H9 (cell line): ENCODE measurements at regions not wholly inside any gene's neighbourhood (a gene's known extent, or its start where the extent isn't known, plus 50 kb on each side); places are given as distances from the start of the nearest gene placed in this dataset.

ENCODE experiments used
- DNase-seq: peaks from one replicate; pipeline ENCODE4 v3.0.0-alpha.2; 2017
- H2AFZ ChIP-seq: one replicate; pipeline ENCODE4 v1.6.1; 2013; ENCODE audit warnings: mild to moderate bottlenecking, low read length, control low read depth, moderate library complexity
- H2AK5ac ChIP-seq: 2 replicates; pipeline ENCODE4 v1.6.1; 2013; ENCODE audit warnings: low read length, control low read depth, mixed read lengths; ENCODE audit not compliant: insufficient read length
- H2BK120ac ChIP-seq: one replicate; pipeline ENCODE4 v1.6.1; 2013; ENCODE audit warnings: low read depth, mild to moderate bottlenecking, low read length, control low read depth, inconsistent platforms; ENCODE audit not compliant: poor library complexity, severe bottlenecking
- H2BK12ac ChIP-seq: 2 replicates; pipeline ENCODE4 v1.6.1; 2013; ENCODE audit warnings: low read length, control low read depth, mixed read lengths, low read depth; ENCODE audit not compliant: insufficient read length
- H2BK15ac ChIP-seq: 2 replicates; pipeline ENCODE4 v1.6.1; 2013; ENCODE audit warnings: low read depth, low read length, control low read depth
- H2BK20ac ChIP-seq: one replicate; pipeline ENCODE4 v1.6.1; 2013; ENCODE audit warnings: low read depth, mild to moderate bottlenecking, low read length, control low read depth, inconsistent platforms; ENCODE audit not compliant: poor library complexity, severe bottlenecking
- H2BK5ac ChIP-seq: 2 replicates; pipeline ENCODE4 v1.6.1; 2013; ENCODE audit warnings: low read length, control low read depth, mixed read lengths; ENCODE audit not compliant: insufficient read length
- H3K14ac ChIP-seq: 2 replicates; pipeline ENCODE4 v1.6.1; 2013; ENCODE audit warnings: low read length, control low read depth; ENCODE audit not compliant: insufficient read depth
- H3K18ac ChIP-seq: 2 replicates; pipeline ENCODE4 v1.6.1; 2013; ENCODE audit warnings: low read depth, mild to moderate bottlenecking, mixed read lengths, low read length, control low read depth; ENCODE audit not compliant: insufficient read length
- H3K23ac ChIP-seq: 2 replicates; pipeline ENCODE4 v1.6.1; 2013; ENCODE audit warnings: low read length, control low read depth, mixed read lengths, low read depth; ENCODE audit not compliant: insufficient read length
- H3K23me2 ChIP-seq: 2 replicates; pipeline ENCODE4 v1.6.1; 2013; ENCODE audit warnings: low read depth, mild to moderate bottlenecking, mixed read lengths, low read length, control low read depth; ENCODE audit not compliant: insufficient read length, poor library complexity, severe bottlenecking
- H3K27ac ChIP-seq: 2 replicates; pipeline ENCODE4 v1.5.1; 2013; ENCODE audit warnings: low read length, control low read depth, mixed read lengths, low read depth; ENCODE audit not compliant: insufficient read length
- H3K27me3 ChIP-seq: 2 replicates; pipeline ENCODE4 v1.6.1; 2013; ENCODE audit warnings: low read length, control low read depth, inconsistent platforms; ENCODE audit not compliant: insufficient read depth
- H3K4ac ChIP-seq: 2 replicates; pipeline ENCODE4 v1.6.1; 2013; ENCODE audit warnings: low read depth, mild to moderate bottlenecking, control low read depth, inconsistent platforms, low read length, moderate library complexity
- H3K4me1 ChIP-seq: 2 replicates; pipeline ENCODE4 v1.6.1; 2013; ENCODE audit warnings: low read length, control low read depth, inconsistent platforms; ENCODE audit not compliant: insufficient read depth
- H3K4me2 ChIP-seq: 2 replicates; pipeline ENCODE4 v1.6.1; 2013; ENCODE audit warnings: low read length, control low read depth, mixed read lengths; ENCODE audit not compliant: insufficient read length, insufficient read depth
- H3K56ac ChIP-seq: 2 replicates; pipeline ENCODE4 v1.6.1; 2013; ENCODE audit warnings: low read depth, mild to moderate bottlenecking, mixed read lengths, low read length, control low read depth; ENCODE audit not compliant: insufficient read length
- H3K79me1 ChIP-seq: 2 replicates; pipeline ENCODE4 v1.6.1; 2013; ENCODE audit warnings: low read depth, mild to moderate bottlenecking, moderate library complexity, low read length, control low read depth, inconsistent platforms; ENCODE audit not compliant: insufficient read depth, poor library complexity, severe bottlenecking
- H3K79me2 ChIP-seq: 2 replicates; pipeline ENCODE4 v1.6.1; 2013; ENCODE audit warnings: low read length, control low read depth, inconsistent platforms; ENCODE audit not compliant: insufficient read depth
- H3K9ac ChIP-seq: 2 replicates; pipeline ENCODE4 v1.6.1; 2013; ENCODE audit warnings: low read length, control low read depth, mixed read lengths; ENCODE audit not compliant: insufficient read length; ENCODE audit errors: extremely low read depth
- H3K9me3 ChIP-seq: one replicate; pipeline ENCODE4 v1.6.1; 2013; ENCODE audit warnings: low read depth, low read length, inconsistent platforms; ENCODE audit not compliant: control insufficient read depth
- H3T11ph ChIP-seq: one replicate; pipeline ENCODE4 v1.6.1; 2013; ENCODE audit warnings: mild to moderate bottlenecking, low read length, control low read depth, inconsistent platforms
- H4K20me1 ChIP-seq: one replicate; pipeline ENCODE4 v1.6.1; 2013; ENCODE audit not compliant: control insufficient read depth, insufficient read length, insufficient read depth
- H4K5ac ChIP-seq: 2 replicates; pipeline ENCODE4 v1.6.1; 2013; ENCODE audit warnings: low read depth, mild to moderate bottlenecking, mixed read lengths, low read length, control low read depth; ENCODE audit not compliant: insufficient read length
- H4K8ac ChIP-seq: replicated peaks from 2 replicates; pipeline ENCODE4 v1.6.1; 2013; ENCODE audit warnings: low read length, control low read depth, mixed read lengths, low read depth; ENCODE audit not compliant: insufficient read length
- H4K91ac ChIP-seq: 2 replicates; pipeline ENCODE4 v1.6.1; 2013; ENCODE audit warnings: low read depth, mild to moderate bottlenecking, moderate library complexity, mixed read lengths, low read length, control low read depth; ENCODE audit not compliant: insufficient read length
- H3K27ac Mint-ChIP-seq, 3 experiments: 2 replicates in 2 of 3; 3 replicates in 1 of 3; pipeline ENCODE4 v1.8.0; 2020 to 2021; ENCODE audit warnings: mixed read lengths in 3 of 3, mild to moderate bottlenecking in 1 of 3, moderate library complexity in 1 of 3
- H3K27me3 Mint-ChIP-seq: 2 replicates; pipeline ENCODE4 v1.8.0; 2021; ENCODE audit warnings: low read depth, mild to moderate bottlenecking, moderate library complexity, mixed read lengths
- H3K36me3 Mint-ChIP-seq, 3 experiments: 2 replicates in 2 of 3; 3 replicates in 1 of 3; pipeline ENCODE4 v1.8.0; 2020 to 2021; ENCODE audit warnings: low read depth in 3 of 3, mixed read lengths in 3 of 3; ENCODE audit not compliant: insufficient read depth in 1 of 3
- H3K4me1 Mint-ChIP-seq, 2 experiments: 2 replicates each; pipeline ENCODE4 v1.8.0; 2020; ENCODE audit warnings: mixed read lengths in 2 of 2
- H3K4me3 Mint-ChIP-seq, 2 experiments: 2 replicates in 1 of 2; 3 replicates in 1 of 2; pipeline ENCODE4 v1.8.0; 2020 to 2021; ENCODE audit warnings: mild to moderate bottlenecking in 2 of 2, mixed read lengths in 2 of 2, moderate library complexity in 1 of 2
- H3K9me3 Mint-ChIP-seq, 2 experiments: 2 replicates in 1 of 2; 3 replicates in 1 of 2; pipeline ENCODE4 v1.8.0; 2020; ENCODE audit warnings: mild to moderate bottlenecking in 2 of 2, mixed read lengths in 2 of 2, moderate library complexity in 1 of 2
- CTCF ChIP-seq: fragments of 200-600 bp; sonication (generic); conservative IDR thresholded peaks from 3 replicates; pipeline ENCODE4 v1.8.0; 2021; ENCODE audit warnings: antibody characterized with exemption, mild to moderate bottlenecking
- WGBS: extraction: QIAGEN DNeasy Blood & Tissue Kit; methylation state at CpG from one replicate; pipeline ENCODE4 v1.1.7; 2013; ENCODE audit warnings: missing lambda C conversion rate, low lambda C conversion rate, mixed read lengths; ENCODE audit not compliant: insufficient read length; ENCODE audit errors: extremely low coverage; 5-methylcytosine and 5-hydroxymethylcytosine counted together

GRCh38 chr1:178607718-178608408 is 95.0 kb downstream of the TEX35 start:
- Histone ChIP-seq H3K23ac (no peak overlapping the region), H2BK120ac (no peak overlapping the region), H2BK12ac (no peak overlapping the region), H2BK5ac (no peak overlapping the region), H3K27ac (no peak overlapping the region), H3K79me1 (no peaks in the 10 kb centered on the region), H3K9ac (no peak overlapping the region), H3K4me2 (no peak overlapping the region), H2BK20ac (no peak overlapping the region), H4K5ac (no peak overlapping the region), H3K56ac (no peak overlapping the region), H4K20me1 (no peaks in the 10 kb centered on the region), H3K14ac (no peak overlapping the region), H3K4me1 (no peaks in the 10 kb centered on the region; the same call in 1 of the 2 replicates), H2BK15ac (no peak overlapping the region), H3K4ac (no peak overlapping the region), H2AFZ (no peak overlapping the region), H3K27me3 (no peaks in the 10 kb centered on the region), H3K23me2 (no peaks in the 10 kb centered on the region), H4K8ac (no peak overlapping the region), H3T11ph (no peak overlapping the region), H2AK5ac (no peak overlapping the region), H3K9me3 (no peaks in the 10 kb centered on the region), H3K79me2 (no peaks in the 10 kb centered on the region), H4K91ac (no peak overlapping the region), H3K18ac (no peak overlapping the region)
- H3K27me3 Mint-ChIP-seq = no peaks in the 10 kb centered on the region; the same call in 1 of the 2 replicates
- H3K36me3 Mint-ChIP-seq = no peaks in the 10 kb centered on the region
- TF ChIP-seq CTCF = no peak
- no peak for DNase-seq
- no peak overlapping the region for H3K27ac Mint-ChIP-seq
- WGBS = no CpG with 5 or more reads among the region's 6 CpGs
- H3K9me3 Mint-ChIP-seq = no peaks in the 10 kb centered on the region
- H3K4me3 Mint-ChIP-seq = no peak overlapping the region
- H3K4me1 Mint-ChIP-seq = peaks cover 15 to 21% of the 10 kb centered on the region in 2 experiments
